OCI-LY1 (cell line): ENCODE measurements at regions not wholly inside any gene's neighbourhood (a gene's known extent, or its start where the extent isn't known, plus 50 kb on each side); places are given as distances from the start of the nearest gene placed in this dataset.

ENCODE experiments used
- H2AFZ ChIP-seq: fragments of 200-600 bp; sonication (generic), shearing (Covaris generic); 2 replicates; pipeline ENCODE4 v1.6.0; 2014; ENCODE audit warnings: antibody characterized with exemption, mild to moderate bottlenecking, low read length
- H3F3A ChIP-seq: fragments of 200-600 bp; sonication (generic), shearing (Covaris generic); 2 replicates; pipeline ENCODE4 v1.6.0; 2014; ENCODE audit warnings: mild to moderate bottlenecking, antibody characterized with exemption, low read length, moderate library complexity; ENCODE audit not compliant: insufficient read depth
- H3K27ac ChIP-seq: fragments of 200-600 bp; sonication (generic); 2 replicates; pipeline ENCODE4 v1.5.1; 2014; ENCODE audit warnings: low read length, mixed run types, mild to moderate bottlenecking, low read depth; ENCODE audit not compliant: poor library complexity, severe bottlenecking
- H3K27me3 ChIP-seq: fragments of 200-600 bp; sonication (generic); 2 replicates; pipeline ENCODE4 v1.6.0; 2014; ENCODE audit warnings: antibody characterized with exemption, mild to moderate bottlenecking, low read length, moderate library complexity; ENCODE audit not compliant: insufficient read depth
- H3K36me3 ChIP-seq: fragments of 200-600 bp; sonication (generic); 2 replicates; pipeline ENCODE4 v1.6.1; 2014; ENCODE audit warnings: mild to moderate bottlenecking, antibody characterized with exemption, low read length, moderate library complexity, mixed read lengths; ENCODE audit not compliant: insufficient read depth
- H3K4me1 ChIP-seq: fragments of 200-600 bp; sonication (generic); 2 replicates; pipeline ENCODE4 v1.5.1; 2014; ENCODE audit warnings: mild to moderate bottlenecking, low read length, moderate library complexity; ENCODE audit not compliant: insufficient read depth, severe bottlenecking
- H3K4me2 ChIP-seq: fragments of 200-600 bp; sonication (generic), shearing (Covaris generic); 2 replicates; pipeline ENCODE4 v1.6.1; 2014; ENCODE audit warnings: low read length
- H3K4me3 ChIP-seq: fragments of 200-600 bp; sonication (generic); 2 replicates; pipeline ENCODE4 v1.5.1; 2014; ENCODE audit warnings: low read length, low read depth, mild to moderate bottlenecking, mixed read lengths; ENCODE audit not compliant: poor library complexity, severe bottlenecking
- H3K79me2 ChIP-seq: fragments of 200-600 bp; shearing (Covaris generic); 2 replicates; pipeline ENCODE4 v1.6.1; 2016; ENCODE audit warnings: mixed run types, low read length, mixed read lengths; ENCODE audit not compliant: insufficient read depth
- H3K9ac ChIP-seq: fragments of 200-600 bp; sonication (generic), shearing (Covaris generic); 2 replicates; pipeline ENCODE4 v1.6.1; 2014; ENCODE audit warnings: mild to moderate bottlenecking, low read length, mixed read lengths
- H3K9me2 ChIP-seq: fragments of 200-600 bp; sonication (generic), shearing (Covaris generic); 2 replicates; pipeline ENCODE4 v1.6.1; 2014; ENCODE audit warnings: low read depth, mild to moderate bottlenecking, low read length, mixed read lengths
- H3K9me3 ChIP-seq: fragments of 200-600 bp; shearing (Covaris generic); 2 replicates; pipeline ENCODE4 v1.6.1; 2014; ENCODE audit warnings: low read length, mixed read lengths
- H4K20me1 ChIP-seq: fragments of 200-600 bp; sonication (generic), shearing (Covaris generic); 2 replicates; pipeline ENCODE4 v1.6.0; 2016; ENCODE audit warnings: mild to moderate bottlenecking, low read length; ENCODE audit not compliant: insufficient read depth
- EZH2 ChIP-seq: fragments of 200-600 bp; sonication (generic), shearing (Covaris generic); IDR thresholded peaks from 2 replicates; pipeline ENCODE4 v1.8.0; 2017; ENCODE audit warnings: borderline replicate concordance, mixed run types, mild to moderate bottlenecking, antibody characterized with exemption, low read length, moderate library complexity, mixed read lengths
- TF ChIP-seq, protein P1 (sequence below): fragments of 200-600 bp; sonication (generic), shearing (Covaris generic); IDR thresholded peaks from 2 replicates; pipeline ENCODE4 v1.5.1; 2017; ENCODE audit warnings: mild to moderate bottlenecking, antibody characterized with exemption, low read length, moderate library complexity, mixed read lengths

DNA sequence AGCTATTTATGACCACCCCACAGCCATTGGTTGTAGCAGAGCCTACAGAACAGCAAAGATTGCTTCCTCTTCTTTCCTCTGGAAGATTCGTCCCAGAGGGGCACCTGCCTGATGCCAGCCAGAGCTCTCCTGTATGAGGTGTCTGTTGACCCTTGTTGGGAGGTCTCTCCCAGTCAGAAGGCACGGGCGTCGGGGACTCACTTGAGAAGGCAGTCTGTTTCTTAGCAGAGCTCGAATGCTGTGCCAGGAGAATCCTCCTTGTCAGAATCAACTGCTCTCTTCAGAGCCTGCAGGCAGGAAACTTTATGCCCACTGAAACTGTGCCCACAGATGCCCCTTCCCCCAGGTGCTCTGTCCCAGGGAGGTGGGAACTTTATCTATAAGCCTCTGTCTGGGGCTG is 479.5 kb upstream of the IZUMO3 start:
- no peaks in the 10 kb centered on the region for H3K9me3 ChIP-seq
- H3K27ac ChIP-seq, result no peak overlapping the region
- H3K36me3 ChIP-seq, result no peaks in the 10 kb centered on the region
- H3K9ac ChIP-seq, result no peak overlapping the region
- no peak overlapping the region for H3K4me2 ChIP-seq
- no peaks in the 10 kb centered on the region for H3K79me2 ChIP-seq
- H4K20me1 ChIP-seq, result no peaks in the 10 kb centered on the region
- TF ChIP-seq, protein P1, sequence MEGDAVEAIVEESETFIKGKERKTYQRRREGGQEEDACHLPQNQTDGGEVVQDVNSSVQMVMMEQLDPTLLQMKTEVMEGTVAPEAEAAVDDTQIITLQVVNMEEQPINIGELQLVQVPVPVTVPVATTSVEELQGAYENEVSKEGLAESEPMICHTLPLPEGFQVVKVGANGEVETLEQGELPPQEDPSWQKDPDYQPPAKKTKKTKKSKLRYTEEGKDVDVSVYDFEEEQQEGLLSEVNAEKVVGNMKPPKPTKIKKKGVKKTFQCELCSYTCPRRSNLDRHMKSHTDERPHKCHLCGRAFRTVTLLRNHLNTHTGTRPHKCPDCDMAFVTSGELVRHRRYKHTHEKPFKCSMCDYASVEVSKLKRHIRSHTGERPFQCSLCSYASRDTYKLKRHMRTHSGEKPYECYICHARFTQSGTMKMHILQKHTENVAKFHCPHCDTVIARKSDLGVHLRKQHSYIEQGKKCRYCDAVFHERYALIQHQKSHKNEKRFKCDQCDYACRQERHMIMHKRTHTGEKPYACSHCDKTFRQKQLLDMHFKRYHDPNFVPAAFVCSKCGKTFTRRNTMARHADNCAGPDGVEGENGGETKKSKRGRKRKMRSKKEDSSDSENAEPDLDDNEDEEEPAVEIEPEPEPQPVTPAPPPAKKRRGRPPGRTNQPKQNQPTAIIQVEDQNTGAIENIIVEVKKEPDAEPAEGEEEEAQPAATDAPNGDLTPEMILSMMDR, result no peak
- no peak for TF ChIP-seq EZH2
- H3K27me3 ChIP-seq, result no peaks in the 10 kb centered on the region
- peaks cover 5% of the 10 kb centered on the region for H3K4me1 ChIP-seq
- no peaks in the 10 kb centered on the region for H3F3A ChIP-seq
- no peak overlapping the region for H3K4me3 ChIP-seq
- no peak overlapping the region for H2AFZ ChIP-seq
- no peaks in the 10 kb centered on the region for H3K9me2 ChIP-seq

DNA sequence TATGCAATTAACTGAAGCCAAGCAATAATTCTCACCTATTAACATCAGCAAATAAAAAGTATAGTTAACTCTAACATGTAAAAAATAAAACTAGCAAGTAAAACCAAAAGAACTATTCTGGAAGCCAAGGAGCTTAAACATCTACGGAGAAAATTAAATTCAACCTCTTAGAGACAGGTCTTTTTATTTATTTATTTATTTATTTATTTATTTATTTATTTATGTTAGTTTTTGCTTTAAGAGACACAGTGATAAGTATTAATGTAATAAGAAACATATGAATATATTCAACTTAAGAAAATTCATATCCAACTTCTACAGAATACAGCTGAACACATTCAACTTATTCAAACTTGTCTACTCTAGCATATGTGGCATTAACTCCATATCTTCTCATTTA is 472.1 kb upstream of the IZUMO3 start:
- H3K4me3 ChIP-seq, result no peak overlapping the region
- no peak overlapping the region for H3K27ac ChIP-seq
- H4K20me1 ChIP-seq, result no peaks in the 10 kb centered on the region
- TF ChIP-seq, protein P1, result no peak
- TF ChIP-seq EZH2, result no peak
- H2AFZ ChIP-seq, result no peak overlapping the region
- H3F3A ChIP-seq, result no peaks in the 10 kb centered on the region
- no peaks in the 10 kb centered on the region for H3K79me2 ChIP-seq
- H3K9me2 ChIP-seq, result no peaks in the 10 kb centered on the region
- no peaks in the 10 kb centered on the region for H3K36me3 ChIP-seq
- no peaks in the 10 kb centered on the region for H3K27me3 ChIP-seq
- H3K4me2 ChIP-seq, result no peak overlapping the region
- no peaks in the 10 kb centered on the region for H3K9me3 ChIP-seq
- no peak overlapping the region for H3K9ac ChIP-seq
- no peaks in the 10 kb centered on the region for H3K4me1 ChIP-seq

DNA sequence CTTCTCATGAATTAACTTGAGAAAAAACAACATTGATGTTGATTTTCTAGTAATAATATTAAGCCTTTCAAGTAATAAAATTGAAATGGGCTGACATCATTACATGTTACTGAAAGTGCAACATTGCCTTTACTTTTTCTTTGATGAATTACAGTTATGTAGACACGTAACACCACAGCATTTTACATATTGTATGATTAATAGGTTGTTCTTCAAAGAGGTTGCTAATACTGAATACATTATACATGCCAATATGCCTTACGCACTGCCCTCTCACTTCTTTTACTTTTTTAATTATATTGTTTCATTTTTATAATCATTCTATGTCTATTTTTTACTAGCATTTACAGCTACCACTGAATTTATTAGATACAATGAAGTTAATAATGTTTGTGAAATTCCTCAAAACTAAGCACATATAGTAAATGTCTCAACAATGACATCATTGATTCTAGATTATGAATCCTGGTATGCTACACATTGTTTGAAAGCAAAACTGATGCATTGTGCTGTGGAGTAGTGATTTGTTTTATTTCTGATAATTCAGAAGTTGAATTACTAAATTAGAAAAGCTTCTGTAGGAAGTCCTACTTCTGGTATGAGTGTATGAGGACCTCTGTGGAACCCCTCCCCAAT is 464.4 kb upstream of the IZUMO3 start:
- Histone ChIP-seq H3K9ac (no peak overlapping the region), H3K9me2 (no peaks in the 10 kb centered on the region), H3F3A (no peaks in the 10 kb centered on the region), H2AFZ (no peak overlapping the region), H3K79me2 (no peaks in the 10 kb centered on the region), H3K9me3 (no peaks in the 10 kb centered on the region), H3K36me3 (no peaks in the 10 kb centered on the region), H3K27ac (no peak overlapping the region), H3K27me3 (no peaks in the 10 kb centered on the region), H3K4me3 (no peak overlapping the region), H3K4me2 (no peak overlapping the region), H3K4me1 (no peaks in the 10 kb centered on the region), H4K20me1 (no peaks in the 10 kb centered on the region)
- TF ChIP-seq, protein P1, result no peak
- no peak for TF ChIP-seq EZH2
